K562 (cell line): ENCODE measurements at regions not wholly inside any gene's neighbourhood (a gene's known extent, or its start where the extent isn't known, plus 50 kb on each side); places are given as distances from the start of the nearest gene placed in this dataset.

Source experiments
- ARID1B ChIP-seq: fragments of 450-650 bp; IDR thresholded peaks from 2 replicates; pipeline ENCODE4 v1.6.1; 2016; ENCODE audit warnings: antibody characterized with exemption, mild to moderate bottlenecking, inconsistent platforms
- ARNT ChIP-seq, 2 experiments: fragments of 450-650 bp; IDR thresholded peaks; 2 replicates each; pipeline ENCODE4 v1.6.1; 2016; ENCODE audit warnings: mild to moderate bottlenecking in 1 of 2
- BCLAF1 ChIP-seq, 2 experiments: fragments of 450-650 bp in 1 of 2; IDR thresholded peaks; 2 replicates each; pipeline ENCODE4 v1.6.1; 2011 to 2017; ENCODE audit warnings: low read depth in 2 of 2, antibody characterized with exemption in 1 of 2, borderline replicate concordance in 1 of 2, low read length in 1 of 2, mild to moderate bottlenecking in 1 of 2, mixed read lengths in 1 of 2; ENCODE audit not compliant: control insufficient read depth in 1 of 2
- FOXP4 ChIP-seq: sonication (generic); formaldehyde crosslinking; IDR thresholded peaks from 2 replicates; pipeline ENCODE4 v1.8.0; 2022; ENCODE audit warnings: mild to moderate bottlenecking, missing genetic modification reagents, borderline replicate concordance
- MEF2A ChIP-seq: IDR thresholded peaks from 2 replicates; pipeline ENCODE4 v1.6.1; 2011; ENCODE audit warnings: low read depth, mild to moderate bottlenecking, low read length, moderate library complexity; ENCODE audit not compliant: control insufficient read depth
- PBX2 ChIP-seq, 2 experiments: IDR thresholded peaks in 1 of 2; conservative IDR thresholded peaks in 1 of 2; 2 replicates each; pipeline ENCODE4 v1.6.1; 2016; ENCODE audit warnings: low read depth in 2 of 2, mild to moderate bottlenecking in 1 of 2, missing compliant biosample characterization in 1 of 2, missing genetic modification characterization in 1 of 2, moderate library complexity in 1 of 2
- SMAD2 ChIP-seq: fragments of 150-350 bp; IDR thresholded peaks from 2 replicates; pipeline ENCODE4 v1.6.1; 2014; ENCODE audit warnings: low read depth, mild to moderate bottlenecking, low read length
- SNAPC5 ChIP-seq: fragments of 250-450 bp; sonication (Bioruptor Pico); IDR thresholded peaks from 2 replicates; pipeline ENCODE4 v1.8.0; 2021; ENCODE audit warnings: moderate library complexity, mild to moderate bottlenecking, inconsistent platforms
- SNRNP70 ChIP-seq: fragments of 200-400 bp; formaldehyde crosslinking; optimal IDR thresholded peaks from 2 replicates; pipeline ENCODE3; 2017; ENCODE audit warnings: low read depth, low read length
- SOX6 ChIP-seq: fragments of 450-650 bp; IDR thresholded peaks from 2 replicates; pipeline ENCODE4 v1.6.1; 2014; ENCODE audit warnings: mild to moderate bottlenecking
- ZFP36 ChIP-seq: fragments of 150-350 bp; IDR thresholded peaks from 2 replicates; pipeline ENCODE4 v1.6.1; 2018; ENCODE audit warnings: low read length, low read depth; ENCODE audit not compliant: partially characterized antibody
- ZFPM2 ChIP-seq: fragments of 250-450 bp; sonication (Bioruptor Pico); IDR thresholded peaks from 2 replicates; pipeline ENCODE4 v1.5.1; 2022; ENCODE audit warnings: mild to moderate bottlenecking
- ZNF143 ChIP-seq: sonication (generic); formaldehyde crosslinking; IDR thresholded peaks from 2 replicates; pipeline ENCODE4 v1.9.0; 2022; ENCODE audit warnings: mild to moderate bottlenecking, missing genetic modification reagents
- ZNF592 ChIP-seq: fragments of 450-650 bp; IDR thresholded peaks from 2 replicates; pipeline ENCODE4 v1.6.1; 2017; ENCODE audit warnings: antibody characterized with exemption, mild to moderate bottlenecking

- TF ChIP-seq PBX2 (CRISPR knock-in tag; IDR thresholded peaks at IDR 0.05; ENCODE audit: low read depth) (no peak), PBX2 (tag; conservative IDR thresholded peaks at IDR 0.05; ENCODE audit: low read depth) (0 out of 2 replicates have a peak, but pooled peaks have one; percentile 21), ZNF143 (CRISPR knock-in tag) (no peak), ARNT (IDR thresholded peaks at IDR 0.05) (peak; percentile 28 to 63), ARID1B (peak; percentile 92), ZFP36 (no peak), SNRNP70 (no peak), SNAPC5 (CRISPR knock-in tag) (no peak), SOX6 (peak; percentile 98), ZFPM2 (no peak), SMAD2 (no peak), BCLAF1 (IDR thresholded peaks at IDR 0.05; ENCODE audit: borderline replicate concordance in 1 of 2, control insufficient read depth in 1 of 2, low read depth in 2 of 2, low read length in 1 of 2) (peak in 1 of 2 experiments; percentile 86; a peak in 2 of 4 replicates), MEF2A (peak; percentile 81), ZNF592 (peak; percentile 91), FOXP4 (CRISPR knock-in tag) (no peak)
Observed at GRCh38 chr3:177357352-177358090, 160.2 kb upstream of the TBL1XR1 start (continued).
